Loucy (cell line): ENCODE measurements at regions not wholly inside any gene's neighbourhood (a gene's known extent, or its start where the extent isn't known, plus 50 kb on each side); places are given as distances from the start of the nearest gene placed in this dataset.

Source experiments
- H2AFZ ChIP-seq: fragments of 200-600 bp; sonication (generic); 2 replicates; pipeline ENCODE4 v1.6.0; 2016; ENCODE audit warnings: antibody characterized with exemption, mild to moderate bottlenecking, low read length, moderate library complexity
- H3F3A ChIP-seq: fragments of 200-600 bp; 2 replicates; pipeline ENCODE4 v1.6.0; 2016; ENCODE audit warnings: antibody characterized with exemption, low read depth, mild to moderate bottlenecking
- H3K27me3 ChIP-seq: fragments of 200-600 bp; sonication (generic); 2 replicates; pipeline ENCODE4 v1.6.1; 2014; ENCODE audit warnings: low read length, mild to moderate bottlenecking; ENCODE audit not compliant: insufficient read depth, poor library complexity, severe bottlenecking
- H3K36me3 ChIP-seq: fragments of 200-600 bp; sonication (generic); 2 replicates; pipeline ENCODE4 v1.6.1; 2016; ENCODE audit warnings: low read length; ENCODE audit not compliant: insufficient read depth
- H3K4me1 ChIP-seq: fragments of 200-600 bp; sonication (generic); 2 replicates; pipeline ENCODE4 v1.5.1; 2014; ENCODE audit warnings: low read length, mild to moderate bottlenecking; ENCODE audit not compliant: insufficient read depth, poor library complexity, severe bottlenecking
- H3K4me2 ChIP-seq: fragments of 200-600 bp; sonication (generic); 2 replicates; pipeline ENCODE4 v1.6.0; 2014; ENCODE audit warnings: antibody characterized with exemption, low read length, low read depth, mild to moderate bottlenecking; ENCODE audit not compliant: poor library complexity, severe bottlenecking
- H3K4me3 ChIP-seq: fragments of 200-600 bp; sonication (generic); 2 replicates; pipeline ENCODE4 v1.5.1; 2014; ENCODE audit warnings: low read length, mild to moderate bottlenecking, mixed read lengths; ENCODE audit not compliant: poor library complexity, severe bottlenecking
- H3K79me2 ChIP-seq: fragments of 200-600 bp; sonication (generic); 2 replicates; pipeline ENCODE4 v1.6.1; 2014; ENCODE audit warnings: low read length; ENCODE audit not compliant: insufficient read depth
- H3K9ac ChIP-seq: fragments of 200-600 bp; sonication (generic); 2 replicates; pipeline ENCODE4 v1.6.0; 2014; ENCODE audit warnings: mild to moderate bottlenecking, low read depth, low read length, moderate library complexity; ENCODE audit not compliant: poor library complexity, severe bottlenecking
- H3K9me2 ChIP-seq: fragments of 200-600 bp; sonication (generic); replicated peaks from 2 replicates; pipeline ENCODE4 v1.6.1; 2016; ENCODE audit warnings: low read depth, low read length, mixed read lengths
- H3K9me3 ChIP-seq: fragments of 200-600 bp; sonication (generic); 2 replicates; pipeline ENCODE4 v1.6.1; 2014; ENCODE audit warnings: mild to moderate bottlenecking, antibody characterized with exemption, low read length, low read depth; ENCODE audit not compliant: insufficient read depth
- H4K20me1 ChIP-seq: fragments of 200-600 bp; sonication (generic); 2 replicates; pipeline ENCODE4 v1.6.0; 2014; ENCODE audit warnings: antibody characterized with exemption, low read length, mild to moderate bottlenecking; ENCODE audit not compliant: insufficient read depth, poor library complexity, severe bottlenecking
- EZH2phosphoT487 ChIP-seq: fragments of 200-600 bp; IDR thresholded peaks from 2 replicates; pipeline ENCODE4 v1.6.1; 2018; ENCODE audit warnings: antibody characterized with exemption, mild to moderate bottlenecking, moderate library complexity, borderline replicate concordance
- TF ChIP-seq, protein P1 (sequence below): fragments of 200-600 bp; sonication (generic); conservative IDR thresholded peaks from 2 replicates; pipeline ENCODE4 v1.5.1; 2014; ENCODE audit warnings: mild to moderate bottlenecking, antibody characterized with exemption, low read length

DNA sequence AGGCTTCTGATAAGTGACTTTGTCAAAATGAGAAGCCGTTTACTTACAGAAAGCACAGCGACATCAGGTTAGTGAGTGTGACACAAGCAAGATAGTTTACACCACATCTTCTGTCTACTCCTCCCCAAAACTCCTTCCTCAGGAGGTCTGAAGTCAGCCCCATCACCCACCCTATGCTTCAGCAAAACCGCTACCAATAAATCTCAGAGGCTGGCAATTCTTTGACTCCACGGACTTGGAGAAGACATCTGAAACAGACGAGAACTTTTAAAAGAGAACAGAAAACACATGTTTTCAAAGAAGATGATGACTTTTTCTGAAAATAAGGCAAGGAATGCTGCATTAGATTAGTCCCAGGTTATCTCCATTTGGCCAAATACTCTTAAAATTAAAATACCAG, 261.1 kb downstream of the TBC1D4 start:
- H3F3A ChIP-seq = no peaks in the 10 kb centered on the region

DNA sequence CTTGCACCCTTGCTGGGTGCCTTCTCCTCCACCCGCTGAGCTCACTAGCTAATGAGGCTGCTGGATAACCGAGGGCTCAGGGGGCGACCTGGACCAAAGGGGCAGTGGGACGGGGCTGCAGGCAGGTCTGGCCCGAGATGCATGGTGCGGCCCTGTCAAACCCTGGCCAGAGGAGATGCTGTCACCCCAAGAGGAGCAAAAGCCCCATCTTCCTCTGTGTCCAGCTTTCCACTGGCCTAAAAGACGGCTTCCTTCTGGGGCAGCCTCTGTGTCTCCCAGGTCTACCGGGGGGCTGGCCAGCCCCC, 261.8 kb downstream of the TBC1D4 start:
- Histone ChIP-seq H3K9ac (no peak overlapping the region), H3K36me3 (no peaks in the 10 kb centered on the region), H3K4me1 (peaks cover 8% of the 10 kb centered on the region), H3K27me3 (no peaks in the 10 kb centered on the region), H3K4me3 (no peak overlapping the region), H2AFZ (no peak overlapping the region), H3K79me2 (no peaks in the 10 kb centered on the region), H3K9me3 (no peaks in the 10 kb centered on the region), H3K4me2 (no peak overlapping the region), H3F3A (no peaks in the 10 kb centered on the region), H3K9me2 (no peaks in the 10 kb centered on the region), H4K20me1 (no peaks in the 10 kb centered on the region)
- TF ChIP-seq, protein P1, sequence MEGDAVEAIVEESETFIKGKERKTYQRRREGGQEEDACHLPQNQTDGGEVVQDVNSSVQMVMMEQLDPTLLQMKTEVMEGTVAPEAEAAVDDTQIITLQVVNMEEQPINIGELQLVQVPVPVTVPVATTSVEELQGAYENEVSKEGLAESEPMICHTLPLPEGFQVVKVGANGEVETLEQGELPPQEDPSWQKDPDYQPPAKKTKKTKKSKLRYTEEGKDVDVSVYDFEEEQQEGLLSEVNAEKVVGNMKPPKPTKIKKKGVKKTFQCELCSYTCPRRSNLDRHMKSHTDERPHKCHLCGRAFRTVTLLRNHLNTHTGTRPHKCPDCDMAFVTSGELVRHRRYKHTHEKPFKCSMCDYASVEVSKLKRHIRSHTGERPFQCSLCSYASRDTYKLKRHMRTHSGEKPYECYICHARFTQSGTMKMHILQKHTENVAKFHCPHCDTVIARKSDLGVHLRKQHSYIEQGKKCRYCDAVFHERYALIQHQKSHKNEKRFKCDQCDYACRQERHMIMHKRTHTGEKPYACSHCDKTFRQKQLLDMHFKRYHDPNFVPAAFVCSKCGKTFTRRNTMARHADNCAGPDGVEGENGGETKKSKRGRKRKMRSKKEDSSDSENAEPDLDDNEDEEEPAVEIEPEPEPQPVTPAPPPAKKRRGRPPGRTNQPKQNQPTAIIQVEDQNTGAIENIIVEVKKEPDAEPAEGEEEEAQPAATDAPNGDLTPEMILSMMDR = no peak
- no peak for TF ChIP-seq EZH2phosphoT487

More for the DNA sequence above, 261.1 kb downstream of the TBC1D4 start:
- TF ChIP-seq EZH2phosphoT487 = no peak
- TF ChIP-seq, protein P1 = no peak
- Histone ChIP-seq H3K9me3 (no peaks in the 10 kb centered on the region), H3K4me2 (no peak overlapping the region), H3K9me2 (no peaks in the 10 kb centered on the region), H3K4me1 (peaks cover 15% of the 10 kb centered on the region), H3K9ac (no peak overlapping the region), H3K79me2 (no peaks in the 10 kb centered on the region), H3K4me3 (no peak overlapping the region), H4K20me1 (no peaks in the 10 kb centered on the region), H3K36me3 (no peaks in the 10 kb centered on the region), H2AFZ (no peak overlapping the region), H3K27me3 (no peaks in the 10 kb centered on the region)

DNA sequence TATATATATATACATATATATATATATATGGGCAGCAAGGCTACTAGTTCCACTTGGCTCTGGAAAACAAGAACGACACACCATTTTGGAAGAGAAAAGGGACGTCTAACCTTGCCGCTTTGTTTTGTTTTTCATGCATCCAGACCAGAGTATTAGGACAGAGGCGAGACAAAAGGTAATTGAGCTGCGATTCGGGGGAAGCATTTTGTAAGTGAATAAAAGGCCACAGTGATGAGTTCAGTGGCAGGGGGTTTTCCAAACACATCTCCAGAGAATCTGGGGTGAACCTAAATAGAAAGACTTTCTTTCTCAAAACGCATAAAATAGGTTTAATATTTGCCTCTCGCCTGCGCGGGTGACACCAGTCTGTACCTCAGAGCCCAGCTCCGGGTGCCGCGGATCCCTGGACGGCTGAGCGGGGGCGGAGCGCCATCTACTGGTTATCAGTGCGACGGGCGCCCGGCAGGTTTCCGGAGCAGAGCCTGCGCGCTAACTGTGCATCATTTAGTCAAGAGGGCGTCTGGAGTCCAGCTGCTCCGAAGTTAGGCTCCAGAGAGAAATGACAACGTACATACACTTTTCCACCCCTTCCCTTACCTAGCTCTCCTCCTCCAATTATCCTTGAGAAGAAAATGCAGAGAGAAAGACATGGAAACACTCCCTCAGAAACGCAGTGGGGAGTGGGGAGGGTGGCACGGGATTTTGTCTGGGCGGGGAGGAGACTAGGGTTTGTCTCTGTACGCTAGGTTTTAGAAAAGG, 262.3 kb downstream of the TBC1D4 start:
- Histone ChIP-seq H4K20me1 (no peaks in the 10 kb centered on the region), H3K4me3 (no peak overlapping the region), H3K4me1 (peaks cover 3% of the 10 kb centered on the region), H3K36me3 (no peaks in the 10 kb centered on the region), H3K9me2 (no peaks in the 10 kb centered on the region), H2AFZ (peak overlapping the region; percentile 79; the same call in 1 of the 2 replicates), H3K27me3 (no peaks in the 10 kb centered on the region), H3K79me2 (no peaks in the 10 kb centered on the region), H3K4me2 (peak overlapping the region; percentile 29), H3K9me3 (no peaks in the 10 kb centered on the region), H3F3A (no peaks in the 10 kb centered on the region), H3K9ac (no peak overlapping the region)
- TF ChIP-seq EZH2phosphoT487 = no peak
- TF ChIP-seq, protein P1 = peak; percentile 96
